ENCODE measurements at regions not wholly inside any gene's neighbourhood (a gene's known extent, or its start where the extent isn't known, plus 50 kb on each side); places are given as distances from the start of the nearest gene placed in this dataset.

GRCh38 chr5:74258314-74258665 is 382.2 kb downstream of the ENC1 start:
- DNase-seq (ENCODE audit: low spot score): no peak

- peak; percentile 35 for DNase-seq (ENCODE audit: low spot score)
Measured at GRCh38 chr5:74257645-74258313, 382.7 kb downstream of the ENC1 start.

DNA sequence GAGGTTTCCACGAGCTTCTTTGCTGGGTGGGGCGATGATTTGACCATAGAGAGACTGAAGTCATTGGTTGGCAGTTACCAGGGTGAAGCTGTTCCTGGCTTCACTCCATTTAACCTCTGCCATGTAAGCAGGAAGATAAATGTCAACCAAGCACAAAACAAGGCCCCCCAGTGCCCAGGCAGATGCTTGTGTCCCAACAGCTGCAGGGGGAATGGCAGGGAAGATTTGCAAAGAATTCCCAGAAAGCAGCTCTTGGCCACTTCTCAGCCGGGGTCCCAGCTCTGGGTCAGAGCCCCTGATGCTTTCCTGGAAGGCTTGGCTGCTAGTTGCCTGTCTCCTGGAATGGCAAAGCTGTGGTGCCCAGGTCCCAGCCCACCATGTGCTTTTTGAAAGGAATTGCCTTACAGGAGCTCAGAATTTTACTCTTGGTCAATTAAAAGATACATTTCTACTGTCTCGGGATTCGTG is 383.4 kb downstream of the ENC1 start:
- no peak for DNase-seq (ENCODE audit: low spot score)

DNA sequence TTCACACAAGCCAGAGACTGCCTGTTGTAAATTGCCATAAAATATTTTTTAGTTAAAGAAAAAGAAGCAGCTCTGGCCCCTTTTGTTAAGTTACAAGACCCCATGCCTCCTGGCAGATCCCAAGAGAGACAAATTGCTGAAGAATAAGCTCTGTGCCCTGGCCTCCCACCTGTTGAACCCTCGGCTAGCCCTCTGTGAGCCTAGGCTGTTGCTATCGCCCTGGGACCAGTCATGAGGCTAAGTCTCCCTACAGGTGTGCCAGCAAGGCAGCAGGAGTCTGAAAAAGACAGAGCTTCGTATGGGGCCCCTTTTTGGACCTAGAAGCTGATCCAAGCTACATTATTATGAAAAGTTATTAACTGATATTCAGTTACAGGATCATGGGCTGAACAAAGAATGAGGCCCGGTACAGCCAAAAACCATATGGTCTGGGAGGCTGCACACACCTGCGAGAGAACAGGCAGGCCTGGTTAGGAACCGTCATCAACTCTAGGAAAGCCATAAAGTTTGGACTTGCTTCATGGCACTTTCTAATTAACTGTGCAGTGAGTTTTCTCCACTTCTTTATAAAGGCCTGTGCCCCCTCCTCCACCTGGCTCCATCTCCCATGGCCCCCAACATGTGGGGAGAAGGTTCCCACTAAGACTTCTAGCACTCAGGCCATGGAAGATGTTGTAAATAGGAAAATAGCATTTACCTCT is 384.7 kb downstream of the ENC1 start:
- DNase-seq (ENCODE audit: low spot score): no peak

GRCh38 chr5:74254257-74254656 is 386.3 kb downstream of the ENC1 start:
- no peak for DNase-seq (ENCODE audit: low spot score)

DNA sequence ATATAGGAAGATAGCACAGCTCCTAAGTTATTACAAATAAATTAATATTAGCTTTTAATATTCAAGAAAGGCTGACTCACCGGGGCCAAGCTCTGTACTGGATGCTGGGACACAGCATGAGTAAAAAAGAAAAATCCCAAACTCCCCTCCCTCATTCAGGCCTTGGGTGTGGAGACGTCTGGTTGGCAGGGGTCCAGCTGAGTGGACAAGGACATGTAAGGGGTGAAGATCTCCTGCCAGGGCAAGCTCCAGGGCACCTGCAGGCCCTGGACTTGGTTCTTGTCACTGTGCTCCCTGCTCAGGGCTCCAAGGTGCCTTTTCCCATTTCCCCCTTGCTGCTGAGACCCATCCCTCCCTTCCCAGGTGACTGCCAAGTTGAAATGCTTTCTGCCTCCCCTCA is 388.5 kb downstream of the ENC1 start:
- DNase-seq (ENCODE audit: low spot score): no peak

- DNase-seq (ENCODE audit: low spot score): no peak
Measured at GRCh38 chr5:74251141-74252035, 389.1 kb downstream of the ENC1 start.

DNA sequence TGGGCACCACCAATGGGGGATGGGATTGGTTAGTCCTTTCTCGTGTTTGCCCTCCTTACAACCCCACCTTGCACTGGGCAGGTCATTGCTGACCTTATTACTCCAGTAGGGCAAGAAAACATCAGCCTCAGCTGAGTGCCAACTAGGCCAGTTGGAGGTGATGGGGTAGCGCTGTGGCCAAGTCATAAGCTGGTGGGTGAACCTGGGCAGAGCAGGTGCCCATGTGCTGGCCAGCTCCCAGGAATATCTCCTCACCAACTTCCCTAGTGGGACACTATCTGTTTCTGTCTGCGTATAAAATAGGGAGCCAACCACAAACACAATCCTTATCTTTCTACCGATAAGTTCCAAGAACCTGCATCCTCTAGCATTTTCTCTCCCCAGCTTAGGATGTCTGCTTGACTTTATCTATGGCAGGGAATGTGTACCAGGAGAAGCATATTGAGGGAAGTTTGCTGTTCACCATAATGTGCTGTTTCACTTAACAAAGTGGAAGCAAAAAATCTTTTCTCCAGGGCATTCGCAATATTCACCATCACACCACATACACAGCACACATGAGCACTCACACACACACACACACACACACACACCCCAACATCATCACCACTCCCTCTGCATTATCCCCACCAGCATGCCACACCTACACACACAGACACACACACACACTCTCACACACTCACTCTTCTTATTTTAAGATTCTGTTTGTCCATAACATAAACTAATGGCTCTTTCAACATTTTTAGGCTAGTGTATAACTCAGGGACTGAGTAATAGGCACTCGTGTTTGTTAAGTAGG is 390.0 kb downstream of the ENC1 start:
- no peak for DNase-seq (ENCODE audit: low spot score)

- no peak for DNase-seq (ENCODE audit: low spot score)
Measured at GRCh38 chr5:74248576-74248975, 392.0 kb downstream of the ENC1 start.

GRCh38 chr5:74244406-74244805 is 396.1 kb downstream of the ENC1 start:
- DNase-seq (ENCODE audit: low spot score): no peak

- DNase-seq (ENCODE audit: low spot score): no peak
Measured at GRCh38 chr5:74243634-74244033, 396.9 kb downstream of the ENC1 start.

GRCh38 chr5:74242516-74242915 is 398.0 kb downstream of the ENC1 start:
- DNase-seq (ENCODE audit: low spot score): no peak

DNA sequence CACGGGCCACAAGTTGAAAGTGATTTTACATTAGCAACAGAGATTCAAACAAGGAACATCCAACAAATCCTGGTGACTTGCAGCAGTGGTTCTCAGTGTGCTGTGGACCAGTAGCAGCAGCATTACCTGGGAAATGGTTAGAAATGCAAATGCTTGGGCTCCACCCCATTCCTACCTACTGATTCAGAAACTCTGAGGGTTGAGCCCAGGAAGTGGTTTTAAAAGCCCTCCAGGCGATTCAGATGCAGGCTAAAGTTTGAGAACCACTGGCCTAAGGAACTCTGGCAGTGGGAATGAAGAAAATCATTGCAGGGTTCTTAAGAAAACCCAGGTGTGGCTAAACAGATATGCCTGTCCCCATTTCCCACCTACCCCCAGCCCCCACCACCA is 398.8 kb downstream of the ENC1 start:
- no peak for DNase-seq (ENCODE audit: low spot score)

GRCh38 chr5:74240783-74241750 is 399.5 kb downstream of the ENC1 start:
- no peak for DNase-seq (ENCODE audit: low spot score)

- DNase-seq (ENCODE audit: low spot score): no peak
Measured at GRCh38 chr5:74239261-74239660, 401.3 kb downstream of the ENC1 start.

DNA sequence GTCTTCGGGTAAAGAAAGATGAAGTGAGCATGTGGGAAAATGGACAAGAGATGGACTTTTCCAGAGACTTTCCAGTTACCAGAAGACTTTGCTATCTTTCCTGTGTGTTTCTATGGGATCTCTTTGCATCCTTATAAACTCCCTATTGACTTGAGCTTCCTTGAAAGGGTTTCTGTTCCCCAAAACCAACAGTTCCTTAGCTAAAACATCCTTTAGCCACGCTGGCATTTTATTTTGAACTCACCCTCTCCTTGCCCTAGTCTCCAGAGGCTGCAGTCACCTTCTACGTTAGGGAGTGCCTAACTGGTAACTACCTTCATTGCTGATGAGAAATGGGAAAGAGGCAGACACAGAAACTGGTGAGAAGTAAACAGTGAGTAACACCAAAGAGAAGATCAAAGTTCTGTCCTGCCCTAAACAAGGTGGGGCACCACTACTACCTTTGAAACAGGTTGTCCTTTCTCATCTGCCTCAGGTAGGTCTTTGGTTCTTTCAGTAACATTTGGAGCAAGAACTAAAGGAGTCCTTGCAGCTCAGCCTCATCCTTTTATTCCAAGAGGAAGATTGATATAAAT is 402.9 kb downstream of the ENC1 start:
- DNase-seq (ENCODE audit: low spot score): no peak

- DNase-seq (ENCODE audit: low spot score): no peak
Measured at GRCh38 chr5:74235552-74235951, 405.0 kb downstream of the ENC1 start.

DNA sequence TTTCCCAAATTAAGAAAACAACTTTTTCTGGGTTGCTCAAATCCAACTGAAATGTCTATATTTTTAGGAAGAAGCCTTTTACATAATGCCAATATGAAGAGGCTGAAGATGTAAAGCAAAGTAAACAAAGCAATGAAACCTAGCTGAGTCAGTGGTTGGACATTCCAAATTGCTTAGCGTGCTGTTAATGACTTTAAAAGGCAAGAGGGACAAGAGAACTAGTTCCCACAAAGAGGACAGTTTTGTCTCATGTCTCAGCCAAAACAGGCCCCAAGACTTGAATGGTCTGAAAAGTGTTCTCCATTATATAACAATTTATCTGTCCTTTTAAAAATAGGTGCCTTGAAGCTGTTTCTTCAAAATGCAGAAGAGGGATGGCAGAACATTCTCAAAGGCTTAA is 407.0 kb downstream of the ENC1 start:
- no peak for DNase-seq (ENCODE audit: low spot score)

DNA sequence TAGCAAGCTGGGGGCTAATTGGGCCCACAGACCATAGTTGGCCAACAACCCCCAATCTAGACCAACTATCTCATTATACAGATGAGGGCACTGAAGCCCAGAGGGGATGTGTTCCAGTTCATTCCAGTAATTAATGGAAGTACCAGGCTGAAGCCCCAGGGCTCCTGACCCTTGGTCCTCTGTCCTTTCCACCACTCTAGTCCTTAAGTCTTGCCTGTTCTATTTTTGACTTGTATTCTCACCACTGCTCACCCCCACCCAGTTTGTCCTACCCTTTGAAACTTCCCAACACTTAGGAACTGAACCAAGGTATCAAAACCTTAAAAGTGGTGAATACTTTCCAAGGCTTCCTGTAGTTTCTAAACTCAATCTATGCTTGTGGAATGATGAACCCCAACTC is 407.4 kb downstream of the ENC1 start:
- DNase-seq (ENCODE audit: low spot score): no peak

- no peak for DNase-seq (ENCODE audit: low spot score)
Measured at GRCh38 chr5:74232276-74232675, 408.3 kb downstream of the ENC1 start.

- DNase-seq (ENCODE audit: low spot score): no peak
Measured at GRCh38 chr5:74231697-74232096, 408.8 kb downstream of the ENC1 start.
